Gastroesophageal sphincter (tissue), 4 donors: ENCODE measurements at regions not wholly inside any gene's neighbourhood (a gene's known extent, or its start where the extent isn't known, plus 50 kb on each side); places are given as distances from the start of the nearest gene placed in this dataset.

Experiments used
- ATAC-seq: fragments of 150-250 bp; one replicate; pipeline ENCODE4 v1.9.1; 2016; ENCODE audit warnings: mild to moderate bottlenecking, moderate library complexity
- H3K27ac ChIP-seq, 4 donors: fragments of 200-600 bp; sonication (generic) in 3 of 4; 1 replicate in 3 of 4; 2 replicates in 1 of 4; pipeline ENCODE4 v1.5.1; 2016 to 2019
- H3K27me3 ChIP-seq: fragments of 200-600 bp; sonication (generic); one replicate; pipeline ENCODE4 v1.5.1; 2019
- H3K36me3 ChIP-seq, 2 donors: fragments of 200-600 bp; sonication (generic); one replicate each; pipeline ENCODE4 v1.5.1; 2019; ENCODE audit warnings: control low read depth in 1 of 2
- H3K4me1 ChIP-seq, 3 donors: fragments of 200-600 bp; sonication (generic); 1 replicate in 2 of 3; 2 replicates in 1 of 3; pipeline ENCODE4 v1.5.1; 2016 to 2019; ENCODE audit warnings: control low read depth in 2 of 3
- H3K4me3 ChIP-seq, 2 donors: fragments of 200-600 bp; sonication (generic); one replicate each; pipeline ENCODE4 v1.5.1; 2019; ENCODE audit warnings: mild to moderate bottlenecking in 1 of 2, moderate library complexity in 1 of 2
- H3K9me3 ChIP-seq, 3 donors: fragments of 200-600 bp; sonication (generic); one replicate each; pipeline ENCODE4 v1.5.1; 2017 to 2019; ENCODE audit warnings: control low read depth in 2 of 3
- EP300 ChIP-seq: sonication (generic); formaldehyde crosslinking; IDR thresholded peaks from one replicate; pipeline ENCODE4 v1.6.1; 2017; ENCODE audit warnings: antibody characterized with exemption, mild to moderate bottlenecking
- POLR2A ChIP-seq, 2 donors: fragments of 450-650 bp; IDR thresholded peaks; one replicate each; pipeline ENCODE4 v1.6.1; 2017; ENCODE audit warnings: antibody characterized with exemption in 2 of 2, mild to moderate bottlenecking in 2 of 2, moderate library complexity in 1 of 2
- POLR2AphosphoS5 ChIP-seq: sonication (generic); formaldehyde crosslinking; IDR thresholded peaks from one replicate; pipeline ENCODE4 v1.6.1; 2017; ENCODE audit warnings: antibody characterized with exemption
- WGBS, 2 donors: methylation state at CpG; one replicate each; pipeline ENCODE4 v1.1.5; 2018; ENCODE audit warnings: low coverage in 1 of 2; 5-methylcytosine and 5-hydroxymethylcytosine counted together
- TF ChIP-seq, protein P1 (sequence below), 4 experiments: fragments of 200-600 bp in 2 of 4; fragments of 450-650 bp in 2 of 4; sonication (generic) in 1 of 4; IDR thresholded peaks; one replicate each; pipeline ENCODE4 v1.5.1; 2017 to 2019; ENCODE audit warnings: antibody characterized with exemption in 4 of 4, mild to moderate bottlenecking in 2 of 4, moderate library complexity in 2 of 4

- no peaks in the 10 kb centered on the region for H3K27me3 ChIP-seq
- no peaks in the 10 kb centered on the region for H3K36me3 ChIP-seq
- H3K4me3 ChIP-seq, result no peak overlapping the region
- ATAC-seq, result no peak
- H3K27ac ChIP-seq, result no peak overlapping the region
- H3K9me3 ChIP-seq, result peaks cover 0 to 15% (median 0%) of the 10 kb centered on the region in 3 donors
- TF ChIP-seq EP300 (no peak), POLR2A (IDR thresholded peaks at IDR 0.05) (no peak), POLR2AphosphoS5 (no peak)
- TF ChIP-seq, protein P1, sequence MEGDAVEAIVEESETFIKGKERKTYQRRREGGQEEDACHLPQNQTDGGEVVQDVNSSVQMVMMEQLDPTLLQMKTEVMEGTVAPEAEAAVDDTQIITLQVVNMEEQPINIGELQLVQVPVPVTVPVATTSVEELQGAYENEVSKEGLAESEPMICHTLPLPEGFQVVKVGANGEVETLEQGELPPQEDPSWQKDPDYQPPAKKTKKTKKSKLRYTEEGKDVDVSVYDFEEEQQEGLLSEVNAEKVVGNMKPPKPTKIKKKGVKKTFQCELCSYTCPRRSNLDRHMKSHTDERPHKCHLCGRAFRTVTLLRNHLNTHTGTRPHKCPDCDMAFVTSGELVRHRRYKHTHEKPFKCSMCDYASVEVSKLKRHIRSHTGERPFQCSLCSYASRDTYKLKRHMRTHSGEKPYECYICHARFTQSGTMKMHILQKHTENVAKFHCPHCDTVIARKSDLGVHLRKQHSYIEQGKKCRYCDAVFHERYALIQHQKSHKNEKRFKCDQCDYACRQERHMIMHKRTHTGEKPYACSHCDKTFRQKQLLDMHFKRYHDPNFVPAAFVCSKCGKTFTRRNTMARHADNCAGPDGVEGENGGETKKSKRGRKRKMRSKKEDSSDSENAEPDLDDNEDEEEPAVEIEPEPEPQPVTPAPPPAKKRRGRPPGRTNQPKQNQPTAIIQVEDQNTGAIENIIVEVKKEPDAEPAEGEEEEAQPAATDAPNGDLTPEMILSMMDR (IDR thresholded peaks at IDR 0.05), result no peak
- WGBS, 2 donors, result 63 to 67% methylated on average over 2 of the region's 2 CpGs
- no peaks in the 10 kb centered on the region for H3K4me1 ChIP-seq
Measured at GRCh38 chr5:53183880-53184279, 74.3 kb upstream of the MOCS2 start.

DNA sequence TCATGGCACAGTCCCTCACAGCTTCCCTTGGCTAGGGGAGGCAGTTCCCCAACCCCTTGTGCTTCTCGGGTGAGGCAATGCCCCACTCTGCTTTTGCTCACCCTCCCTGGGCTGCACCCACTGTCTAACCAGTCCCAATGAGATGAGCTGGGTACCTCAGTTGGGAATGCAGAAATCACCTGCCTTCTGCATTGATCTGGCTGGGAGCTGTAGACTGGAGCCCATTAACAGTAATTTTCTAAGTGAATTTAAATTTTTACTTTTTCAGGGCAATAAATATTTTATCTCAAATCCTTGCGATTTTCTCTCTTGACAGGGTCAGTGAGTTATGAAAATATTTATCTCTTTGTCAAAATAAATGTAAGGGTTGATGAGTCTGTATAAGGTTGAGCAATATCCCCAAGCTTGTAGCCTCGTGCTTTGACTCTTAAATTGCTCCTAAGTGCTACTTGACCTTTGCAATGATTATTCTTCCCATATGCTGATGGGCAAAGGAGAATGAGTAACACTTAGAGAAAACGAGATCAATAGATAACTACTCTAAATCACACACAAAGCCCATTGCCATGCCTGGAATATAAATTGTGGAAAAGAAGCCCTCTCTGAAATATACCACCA lies 82.1 kb upstream of the MOCS2 start:
- no peaks in the 10 kb centered on the region for H3K4me1 ChIP-seq
- no peaks in the 10 kb centered on the region for H3K27me3 ChIP-seq
- TF ChIP-seq EP300, result no peak
- TF ChIP-seq POLR2AphosphoS5, result no peak
- TF ChIP-seq, protein P1 (IDR thresholded peaks at IDR 0.05), result no peak
- no peak for TF ChIP-seq POLR2A (IDR thresholded peaks at IDR 0.05)
- no peak overlapping the region for H3K27ac ChIP-seq
- peaks cover 0 to 11% (median 0%) of the 10 kb centered on the region in 3 donors for H3K9me3 ChIP-seq
- ATAC-seq, result no peak
- no peaks in the 10 kb centered on the region for H3K36me3 ChIP-seq
- 19 to 55% methylated on average over 3 to 4 of the region's 4 CpGs for WGBS, 2 donors
- no peak overlapping the region for H3K4me3 ChIP-seq

- ATAC-seq, result no peak
- TF ChIP-seq, protein P1 (IDR thresholded peaks at IDR 0.05), result no peak
- TF ChIP-seq POLR2A (IDR thresholded peaks at IDR 0.05) (no peak), EP300 (no peak), POLR2AphosphoS5 (no peak)
- Histone ChIP-seq H3K27me3 (no peaks in the 10 kb centered on the region), H3K9me3 (peaks cover 0 to 8% (median 0%) of the 10 kb centered on the region in 3 donors), H3K36me3 (no peaks in the 10 kb centered on the region), H3K4me3 (no peak overlapping the region), H3K27ac (no peak overlapping the region), H3K4me1 (no peaks in the 10 kb centered on the region)
- WGBS, 2 donors, result 45 to 52% methylated on average over 2 of the region's 2 CpGs
Measured at GRCh38 chr5:53194086-53194485, 84.5 kb upstream of the MOCS2 start.

DNA sequence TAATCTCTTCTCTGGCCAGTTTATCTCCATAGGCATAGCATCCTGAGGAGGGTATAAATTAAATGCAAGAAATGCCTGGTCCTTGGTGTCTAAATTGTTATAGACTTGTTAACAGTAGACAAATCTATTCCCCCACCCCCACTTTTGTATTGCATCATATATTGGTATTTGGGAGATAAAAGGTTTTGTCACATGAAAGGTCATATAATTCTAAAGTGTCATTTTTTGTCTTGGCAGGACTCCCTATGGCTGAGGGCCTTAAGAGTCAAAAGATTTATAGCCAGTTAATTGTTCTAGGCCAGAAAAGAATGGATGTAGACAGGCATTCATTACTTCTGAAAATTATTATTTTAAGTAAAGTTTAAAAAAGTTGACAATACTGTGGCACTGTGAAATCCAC lies 90.3 kb upstream of the MOCS2 start:
- no peaks in the 10 kb centered on the region for H3K27me3 ChIP-seq
- ATAC-seq, result no peak
- H3K9me3 ChIP-seq, result no peaks in the 10 kb centered on the region
- H3K27ac ChIP-seq, result no peak overlapping the region
- H3K4me3 ChIP-seq, result no peak overlapping the region
- TF ChIP-seq POLR2AphosphoS5, result no peak
- TF ChIP-seq, protein P1 (IDR thresholded peaks at IDR 0.05), result no peak
- TF ChIP-seq POLR2A (IDR thresholded peaks at IDR 0.05), result no peak
- no peak for TF ChIP-seq EP300
- H3K36me3 ChIP-seq, result no peaks in the 10 kb centered on the region
- no peaks in the 10 kb centered on the region for H3K4me1 ChIP-seq

DNA sequence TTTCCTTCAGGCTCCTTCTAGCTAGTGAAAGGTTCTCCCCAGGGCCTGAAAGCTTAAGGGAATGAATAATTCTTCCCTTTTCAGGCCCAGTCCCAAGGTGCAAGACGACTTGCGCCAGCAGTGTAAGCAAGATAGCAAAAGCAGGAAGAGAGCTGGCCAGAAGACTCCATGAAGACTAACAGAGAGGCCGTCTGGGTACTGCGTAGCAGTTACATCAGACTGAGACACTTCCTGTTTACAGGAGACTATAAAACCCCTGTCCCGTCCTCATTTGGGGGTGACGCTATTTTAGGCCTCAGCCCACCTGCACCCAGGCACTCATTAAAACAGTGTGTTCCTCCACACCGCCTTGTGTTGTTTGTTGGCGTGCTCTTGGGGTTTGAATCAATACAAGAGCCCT lies 90.7 kb upstream of the MOCS2 start:
- ATAC-seq, result no peak
- Histone ChIP-seq H3K27me3 (no peaks in the 10 kb centered on the region), H3K4me3 (no peak overlapping the region), H3K9me3 (no peaks in the 10 kb centered on the region), H3K36me3 (no peaks in the 10 kb centered on the region), H3K4me1 (no peaks in the 10 kb centered on the region), H3K27ac (no peak overlapping the region)
- no peak for TF ChIP-seq EP300
- TF ChIP-seq, protein P1 (IDR thresholded peaks at IDR 0.05), result no peak
- TF ChIP-seq POLR2A (IDR thresholded peaks at IDR 0.05), result no peak
- TF ChIP-seq POLR2AphosphoS5, result no peak
- 60 to 74% methylated on average over 1 to 8 of the region's 8 CpGs for WGBS, 2 donors
